ENCODE measurements at regions not wholly inside any gene's neighbourhood (a gene's known extent, or its start where the extent isn't known, plus 50 kb on each side); places are given as distances from the start of the nearest gene placed in this dataset.

DNA sequence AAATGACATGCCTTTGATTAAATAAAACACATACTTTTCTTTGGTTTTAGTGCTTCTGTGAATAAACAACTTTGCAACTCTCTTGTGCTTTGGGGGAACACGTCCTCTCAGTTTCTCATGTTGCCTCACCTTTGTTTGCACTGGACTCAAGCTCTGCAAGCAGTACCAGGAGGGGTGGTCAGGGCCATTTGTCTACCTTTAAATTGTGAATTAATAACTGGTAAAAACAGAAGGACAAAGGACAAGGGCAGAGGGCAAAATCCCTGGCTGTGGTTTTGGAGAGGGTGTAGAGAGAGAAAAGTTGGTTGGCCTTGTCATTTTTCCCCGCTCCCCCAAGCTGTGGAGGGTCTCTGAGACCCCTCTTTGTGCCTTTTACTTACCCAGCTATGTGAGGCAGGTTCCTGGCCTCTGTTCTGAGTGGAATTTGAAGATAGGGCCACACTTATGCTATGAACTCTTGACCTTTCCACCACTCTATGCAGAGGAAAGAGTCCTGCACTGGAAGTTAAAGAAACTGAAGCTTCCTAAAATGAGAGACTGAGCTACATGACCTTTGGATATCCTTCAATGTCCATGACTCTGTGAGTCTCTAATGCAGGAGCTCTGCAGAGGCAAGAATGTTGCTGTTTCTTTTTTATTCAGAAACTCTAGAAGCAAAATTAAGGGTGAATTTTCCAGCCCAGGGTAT lies 55.1 kb upstream of the MOCS2 start:
- TF ChIP-seq, protein P1, sequence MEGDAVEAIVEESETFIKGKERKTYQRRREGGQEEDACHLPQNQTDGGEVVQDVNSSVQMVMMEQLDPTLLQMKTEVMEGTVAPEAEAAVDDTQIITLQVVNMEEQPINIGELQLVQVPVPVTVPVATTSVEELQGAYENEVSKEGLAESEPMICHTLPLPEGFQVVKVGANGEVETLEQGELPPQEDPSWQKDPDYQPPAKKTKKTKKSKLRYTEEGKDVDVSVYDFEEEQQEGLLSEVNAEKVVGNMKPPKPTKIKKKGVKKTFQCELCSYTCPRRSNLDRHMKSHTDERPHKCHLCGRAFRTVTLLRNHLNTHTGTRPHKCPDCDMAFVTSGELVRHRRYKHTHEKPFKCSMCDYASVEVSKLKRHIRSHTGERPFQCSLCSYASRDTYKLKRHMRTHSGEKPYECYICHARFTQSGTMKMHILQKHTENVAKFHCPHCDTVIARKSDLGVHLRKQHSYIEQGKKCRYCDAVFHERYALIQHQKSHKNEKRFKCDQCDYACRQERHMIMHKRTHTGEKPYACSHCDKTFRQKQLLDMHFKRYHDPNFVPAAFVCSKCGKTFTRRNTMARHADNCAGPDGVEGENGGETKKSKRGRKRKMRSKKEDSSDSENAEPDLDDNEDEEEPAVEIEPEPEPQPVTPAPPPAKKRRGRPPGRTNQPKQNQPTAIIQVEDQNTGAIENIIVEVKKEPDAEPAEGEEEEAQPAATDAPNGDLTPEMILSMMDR (IDR thresholded peaks at IDR 0.05), result no peak
- Mint-ChIP-seq H3K27me3 (ENCODE audit: low read depth in 3 of 3) (no peaks in the 10 kb centered on the region), H3K36me3 (no peaks in the 10 kb centered on the region), H3K9me3 (peaks cover 0 to 4% (median 1%) of the 10 kb centered on the region in 7 donors), H3K4me3 (no peak overlapping the region), H3K27ac (no peak overlapping the region), H3K4me1 (peaks cover 13% of the 10 kb centered on the region)
- no peak overlapping the region for H3K27ac ChIP-seq (ENCODE audit: low read depth in 1 of 2, low read length in 2 of 2)
- H3K79me2 ChIP-seq (ENCODE audit: insufficient read depth, low read length), result no peaks in the 10 kb centered on the region
- H3K9me3 ChIP-seq (replicated peaks in 1 of 2; ENCODE audit: control insufficient read depth in 1 of 2, insufficient read depth in 1 of 2, low read length in 2 of 2), result no peaks in the 10 kb centered on the region
- H3K27me3 ChIP-seq (ENCODE audit: control insufficient read depth in 2 of 2, insufficient read depth in 2 of 2, low read length in 2 of 2), result no peaks in the 10 kb centered on the region
- H3K4me2 ChIP-seq (replicated peaks; ENCODE audit: extremely low read depth, low read length, poor library complexity, severe bottlenecking), result no peak overlapping the region
- H3K4me1 ChIP-seq (ENCODE audit: control insufficient read depth in 1 of 2, insufficient read depth in 2 of 2, low read length in 2 of 2), result peaks cover 0 to 3% of the 10 kb centered on the region in 2 donors
- no peak overlapping the region for H3K9ac ChIP-seq (ENCODE audit: insufficient read depth, low read length, poor library complexity, severe bottlenecking)
- H3K36me3 ChIP-seq (replicated peaks in 1 of 2; ENCODE audit: control insufficient read depth in 1 of 2, insufficient read depth in 2 of 2, low read length in 2 of 2), result no peaks in the 10 kb centered on the region
- H3K4me3 ChIP-seq (replicated peaks in 1 of 3; ENCODE audit: low read depth in 2 of 3, low read length in 3 of 3), result no peak overlapping the region
- no peaks in the 10 kb centered on the region for H4K20me1 ChIP-seq (ENCODE audit: insufficient read depth, low read length)
- intact Hi-C loops (cut with micrococcal nuclease), result no loop called here
- DNase-seq, result no peak
- WGBS (ENCODE audit: insufficient coverage), result 83% methylated on average over 2 of the region's 2 CpGs
- no peak overlapping the region for H2AFZ ChIP-seq (ENCODE audit: insufficient read depth, low read depth, low read length, poor library complexity, severe bottlenecking)

DNA sequence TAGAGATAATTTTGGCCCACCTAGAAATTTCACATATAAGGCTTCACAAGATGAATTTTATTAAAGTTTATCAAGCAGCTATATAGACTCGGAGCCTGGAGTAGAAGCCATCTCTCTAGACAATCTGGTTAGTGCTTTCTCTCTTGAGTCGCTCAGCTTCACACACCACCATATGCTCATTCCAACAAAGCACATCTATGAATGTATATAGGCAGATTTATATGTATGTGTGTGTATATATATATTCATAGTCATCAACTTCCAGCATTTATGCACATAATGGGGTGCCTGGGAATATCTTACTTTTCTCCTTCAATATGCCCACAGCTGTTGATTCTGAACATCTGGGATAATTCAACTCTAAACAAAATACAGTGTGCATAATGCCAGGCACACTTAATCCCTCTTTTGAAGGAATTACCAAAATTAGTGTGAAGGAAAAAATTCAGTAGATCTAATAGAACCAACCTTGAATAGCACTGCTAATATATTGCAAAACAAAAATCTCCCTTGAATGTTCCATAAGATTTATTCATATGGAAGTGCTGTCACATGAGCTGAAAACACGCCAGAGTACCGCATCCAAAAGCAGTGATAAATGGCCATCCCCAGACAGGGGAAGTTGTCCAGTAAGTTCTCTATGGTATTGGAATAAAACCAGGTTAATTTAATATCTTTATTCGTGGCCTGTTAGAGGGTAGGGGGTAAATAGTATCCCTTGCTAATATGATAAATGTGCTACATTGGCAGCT lies 56.0 kb upstream of the MOCS2 start:
- intact Hi-C loops (cut with micrococcal nuclease), result no loop called here
- WGBS (ENCODE audit: insufficient coverage), result 50% methylated on average over 1 of the region's 5 CpGs
- H3K79me2 ChIP-seq (ENCODE audit: insufficient read depth, low read length), result no peaks in the 10 kb centered on the region
- TF ChIP-seq, protein P1 (IDR thresholded peaks at IDR 0.05), result no peak
- no peak overlapping the region for H3K4me3 Mint-ChIP-seq
- no peaks in the 10 kb centered on the region for H3K36me3 ChIP-seq (replicated peaks in 1 of 2; ENCODE audit: control insufficient read depth in 1 of 2, insufficient read depth in 2 of 2, low read length in 2 of 2)
- DNase-seq, result no peak
- H2AFZ ChIP-seq (ENCODE audit: insufficient read depth, low read depth, low read length, poor library complexity, severe bottlenecking), result no peak overlapping the region
- H3K27ac Mint-ChIP-seq, result no peak overlapping the region
- H3K27me3 ChIP-seq (ENCODE audit: control insufficient read depth in 2 of 2, insufficient read depth in 2 of 2, low read length in 2 of 2), result no peaks in the 10 kb centered on the region
- H3K9me3 ChIP-seq (replicated peaks in 1 of 2; ENCODE audit: control insufficient read depth in 1 of 2, insufficient read depth in 1 of 2, low read length in 2 of 2), result no peaks in the 10 kb centered on the region
- peaks cover 0 to 4% of the 10 kb centered on the region in 2 donors for H3K4me1 ChIP-seq (ENCODE audit: control insufficient read depth in 1 of 2, insufficient read depth in 2 of 2, low read length in 2 of 2)
- no peak overlapping the region for H3K4me3 ChIP-seq (replicated peaks in 1 of 3; ENCODE audit: low read depth in 2 of 3, low read length in 3 of 3)
- H3K9me3 Mint-ChIP-seq, result peaks cover 0 to 4% (median 0%) of the 10 kb centered on the region in 7 donors
- H4K20me1 ChIP-seq (ENCODE audit: insufficient read depth, low read length), result no peaks in the 10 kb centered on the region
- H3K27ac ChIP-seq (ENCODE audit: low read depth in 1 of 2, low read length in 2 of 2), result no peak overlapping the region
- H3K9ac ChIP-seq (ENCODE audit: insufficient read depth, low read length, poor library complexity, severe bottlenecking), result no peak overlapping the region
- peaks cover 18% of the 10 kb centered on the region for H3K4me1 Mint-ChIP-seq
- no peaks in the 10 kb centered on the region for H3K36me3 Mint-ChIP-seq
- H3K27me3 Mint-ChIP-seq (ENCODE audit: low read depth in 3 of 3), result no peaks in the 10 kb centered on the region
- H3K4me2 ChIP-seq (replicated peaks; ENCODE audit: extremely low read depth, low read length, poor library complexity, severe bottlenecking), result no peak overlapping the region

Data from CD14-positive monocyte (primary cell).